HG03457 (cell line): ENCODE measurements at regions not wholly inside any gene's neighbourhood (a gene's known extent, or its start where the extent isn't known, plus 50 kb on each side); places are given as distances from the start of the nearest gene placed in this dataset.

ENCODE experiments used
- ATAC-seq: cut with Tn5 transposase; IDR thresholded peaks from one replicate; pipeline ENCODE4 v1.9.1; 2021; ENCODE audit warnings: moderate number of reproducible peaks; ENCODE audit not compliant: unreplicated experiment

GRCh38 chr1:37127254-37127748 lies 93.0 kb upstream of the GRIK3 start:
- ATAC-seq = no peak

GRCh38 chr1:37128091-37128490 lies 93.8 kb upstream of the GRIK3 start:
- ATAC-seq = no peak

- ATAC-seq = no peak
Observed at GRCh38 chr1:37130221-37130948, 96.1 kb upstream of the GRIK3 start.

- no peak for ATAC-seq
Observed at GRCh38 chr1:37131281-37131680, 97.0 kb upstream of the GRIK3 start.

DNA sequence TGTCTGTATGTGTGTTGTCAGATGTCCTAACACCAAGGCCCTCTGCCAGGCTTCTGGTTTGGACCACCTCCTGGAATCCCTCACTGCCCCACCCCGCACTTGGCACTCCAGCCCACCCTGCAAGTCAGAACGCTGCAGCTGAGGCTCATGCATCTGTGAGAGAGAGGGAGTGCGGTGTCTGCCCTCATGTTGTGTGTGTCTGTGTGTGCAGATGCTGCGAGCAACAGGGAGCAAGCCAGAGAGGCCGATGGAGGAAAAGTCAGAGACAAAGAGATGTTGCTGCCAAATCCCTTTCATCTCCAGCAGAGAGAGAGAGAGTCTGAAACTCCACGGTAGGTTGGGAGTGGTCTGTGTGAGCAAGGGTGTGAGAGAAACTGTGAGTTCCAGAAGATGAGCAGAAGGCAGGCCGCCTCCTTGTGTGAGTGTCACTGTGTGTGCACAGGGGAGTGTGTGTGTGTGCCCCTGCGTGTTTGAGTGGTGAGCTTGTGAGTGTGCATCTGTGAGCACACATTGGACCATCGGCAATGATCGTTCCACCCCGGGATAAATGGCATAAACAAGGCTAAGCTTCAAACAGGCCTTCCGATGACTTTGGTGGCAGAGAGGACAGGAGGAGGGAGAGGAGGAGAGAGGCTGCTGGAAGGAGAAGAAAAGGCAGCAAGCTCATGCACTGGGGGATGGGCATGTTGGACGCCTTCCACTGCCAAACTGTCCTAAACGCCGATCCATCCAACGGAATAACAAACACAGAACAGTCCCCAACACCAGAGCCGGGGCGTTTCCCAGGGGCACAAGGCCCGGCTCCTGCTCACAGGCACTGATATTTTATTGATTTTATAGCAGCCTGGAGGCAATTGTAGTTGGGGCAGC lies 99.2 kb upstream of the GRIK3 start:
- no peak for ATAC-seq

- no peak for ATAC-seq
Observed at GRCh38 chr1:37134599-37134998, 100.3 kb upstream of the GRIK3 start.

- no peak for ATAC-seq
Observed at GRCh38 chr1:37135032-37135431, 100.7 kb upstream of the GRIK3 start.

DNA sequence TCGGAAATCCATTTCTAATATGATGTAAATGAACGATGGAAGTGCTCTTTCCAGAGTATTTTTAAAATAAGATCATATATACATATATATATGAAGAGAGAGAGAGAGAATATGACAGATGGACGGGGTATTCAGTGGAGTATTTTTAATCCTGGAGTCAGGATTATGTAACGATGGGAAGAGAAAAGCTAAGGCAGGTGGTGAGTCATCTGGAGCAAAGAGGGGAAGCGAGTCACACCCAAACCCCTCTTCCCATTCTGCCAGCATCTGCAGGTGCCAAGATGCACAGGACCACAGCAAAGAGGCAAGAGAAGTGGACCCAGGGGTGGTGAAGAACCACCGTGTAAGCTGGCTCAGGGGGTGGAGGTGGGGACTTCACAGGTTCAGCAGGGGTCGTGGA lies 102.7 kb upstream of the GRIK3 start:
- no peak for ATAC-seq

DNA sequence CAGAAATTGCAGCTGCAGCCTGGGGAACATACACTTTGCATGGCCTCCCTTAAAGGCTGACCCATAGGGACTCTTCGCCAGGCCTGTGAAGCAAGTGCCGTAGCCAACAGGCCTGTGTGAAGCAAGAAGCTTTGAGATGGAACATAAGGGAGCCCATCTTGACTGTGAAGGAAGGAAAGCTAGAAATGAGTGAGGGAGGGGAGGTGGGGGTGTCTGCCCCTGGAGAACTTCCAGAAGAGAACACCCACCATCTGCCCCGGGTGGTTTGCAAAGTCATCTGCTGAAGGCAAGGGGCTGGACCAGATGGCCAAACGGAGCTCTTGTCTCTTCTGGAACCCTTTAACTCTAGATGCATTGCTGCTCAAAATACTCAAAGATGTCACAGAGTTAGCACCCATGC lies 103.3 kb upstream of the GRIK3 start:
- no peak for ATAC-seq

GRCh38 chr1:37143800-37144199 lies 109.5 kb upstream of the GRIK3 start:
- no peak for ATAC-seq

DNA sequence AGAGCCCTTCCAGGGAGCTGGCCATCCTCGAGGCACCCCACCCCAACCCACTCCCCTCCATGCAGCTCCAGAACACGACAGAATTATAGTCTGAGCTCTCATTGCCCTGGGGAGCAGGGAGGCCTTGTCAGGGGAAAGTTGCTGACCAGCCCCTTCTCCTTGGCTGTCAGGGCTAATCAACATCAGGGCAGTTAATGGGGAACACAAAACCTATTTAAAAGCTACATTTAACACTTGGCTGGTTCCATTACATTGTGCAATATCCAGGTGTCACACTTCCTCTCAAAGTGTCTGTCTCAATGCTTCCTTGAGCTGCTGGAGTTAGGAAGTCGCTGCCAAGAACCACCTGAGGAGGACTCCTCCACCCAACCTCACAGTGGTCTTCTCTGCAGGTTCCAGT lies 111.8 kb upstream of the GRIK3 start:
- no peak for ATAC-seq

DNA sequence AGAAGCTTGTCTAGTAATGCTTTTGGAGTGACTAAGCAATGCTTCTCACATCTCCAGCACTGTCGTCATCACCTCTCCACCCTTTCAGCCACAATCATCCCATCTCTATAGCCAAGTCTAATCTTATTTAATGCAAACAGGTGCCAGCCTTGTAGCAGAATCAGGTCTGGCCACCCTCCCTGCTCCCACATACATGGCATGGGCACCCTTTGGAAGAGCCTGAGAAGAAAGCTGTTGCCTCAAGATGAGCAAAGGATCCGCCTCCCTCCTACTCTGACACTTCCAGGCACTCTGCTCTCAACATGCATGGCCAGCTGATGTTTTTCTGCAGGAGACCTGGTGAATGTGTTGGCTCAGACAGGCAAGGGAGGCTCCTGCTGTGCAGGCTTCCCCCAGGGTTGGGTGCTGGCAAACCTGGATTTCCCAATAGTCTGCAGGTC lies 113.1 kb upstream of the GRIK3 start:
- ATAC-seq = no peak

GRCh38 chr1:37147906-37148305 lies 113.6 kb upstream of the GRIK3 start:
- no peak for ATAC-seq

- ATAC-seq = no peak
Observed at GRCh38 chr1:37148663-37149062, 114.3 kb upstream of the GRIK3 start.

- no peak for ATAC-seq
Observed at GRCh38 chr1:37149296-37149695, 115.0 kb upstream of the GRIK3 start.

DNA sequence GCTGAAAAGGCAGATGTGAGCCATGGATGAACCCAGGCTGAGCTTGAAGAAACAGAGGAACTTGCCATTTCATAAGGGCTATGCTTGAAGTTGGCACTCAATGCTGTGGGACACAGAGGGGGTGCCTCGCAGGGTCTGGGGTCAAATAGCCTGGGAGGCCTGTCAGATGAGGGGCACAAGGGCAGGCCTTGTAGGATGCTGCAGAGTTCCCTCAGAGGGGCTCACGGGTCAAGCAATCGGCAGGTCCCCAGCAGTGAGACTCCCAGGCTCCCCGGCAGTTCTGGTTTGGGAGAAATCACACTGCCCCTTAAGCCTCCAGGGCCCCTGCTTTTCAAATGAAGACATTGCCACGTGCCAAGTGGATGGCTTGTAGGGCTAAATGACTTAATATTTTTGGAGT lies 116.7 kb upstream of the GRIK3 start:
- no peak for ATAC-seq

- no peak for ATAC-seq
Observed at GRCh38 chr1:37151789-37152188, 117.5 kb upstream of the GRIK3 start.

- no peak for ATAC-seq
Observed at GRCh38 chr1:37152491-37152890, 118.2 kb upstream of the GRIK3 start.

DNA sequence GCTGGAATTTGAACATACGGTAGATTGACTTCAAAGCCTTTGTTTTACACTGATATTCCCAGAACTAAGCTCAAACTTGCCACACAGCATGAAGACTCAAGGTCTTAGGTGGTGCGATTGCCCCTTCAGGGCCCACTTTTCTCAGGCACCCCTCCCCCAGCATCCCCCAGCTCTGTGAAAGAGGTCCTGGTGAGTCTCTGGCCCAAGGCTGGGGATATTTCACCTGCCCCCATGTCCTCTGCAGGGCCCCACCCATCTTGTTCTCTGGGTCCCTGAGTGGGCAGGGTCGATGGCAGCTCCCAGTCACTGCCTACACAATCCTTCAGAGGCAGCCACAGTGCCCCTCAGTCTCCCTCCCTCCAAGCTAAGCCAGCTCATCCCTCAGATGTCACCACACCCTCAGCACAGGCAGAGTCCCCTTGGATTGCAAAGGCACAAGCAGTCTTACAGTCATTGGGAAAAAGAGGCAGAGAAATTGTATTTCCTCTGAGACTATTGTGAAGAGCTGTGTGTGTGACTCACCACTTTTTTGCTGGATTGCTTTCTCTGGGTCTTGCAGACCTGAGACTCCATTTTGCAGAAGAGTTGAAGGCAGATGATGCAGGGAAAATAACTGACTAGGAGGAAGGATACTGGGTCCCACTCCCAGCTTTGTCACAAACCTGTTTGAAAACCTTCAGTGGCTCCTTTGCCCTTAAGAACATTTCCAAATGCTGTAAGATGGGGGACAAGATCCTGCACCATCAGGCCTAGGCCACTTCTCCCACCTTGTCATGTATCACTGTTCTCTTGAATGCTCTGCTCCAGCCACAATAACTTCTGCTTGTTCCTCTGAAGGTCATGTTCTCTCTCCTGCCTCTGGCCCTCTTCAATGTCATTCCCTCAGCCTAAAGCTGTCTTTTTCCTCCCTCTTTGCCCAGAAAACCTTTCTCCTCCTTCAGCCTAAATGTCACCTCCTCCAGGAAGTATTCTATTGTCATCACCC lies 119.1 kb upstream of the GRIK3 start:
- ATAC-seq = no peak

DNA sequence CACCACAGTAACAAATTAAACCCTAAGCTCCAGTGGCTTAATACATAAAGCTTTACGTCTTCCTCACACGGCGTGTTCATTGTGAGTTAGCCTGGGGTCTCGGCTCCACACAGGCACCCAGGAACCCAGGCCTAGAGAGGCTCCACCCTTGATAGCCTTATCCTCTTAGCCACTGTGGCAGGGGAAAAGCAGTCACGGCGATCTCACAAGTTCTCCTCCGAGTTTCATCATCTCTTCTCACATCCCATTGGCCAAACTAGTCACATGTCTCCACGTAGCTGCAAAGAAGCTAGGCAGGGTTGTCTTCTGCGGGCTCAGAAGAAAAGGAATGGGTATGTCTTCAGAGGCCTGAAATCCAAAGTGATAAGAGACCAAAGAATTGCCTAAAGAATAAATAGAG lies 122.3 kb upstream of the GRIK3 start:
- no peak for ATAC-seq

DNA sequence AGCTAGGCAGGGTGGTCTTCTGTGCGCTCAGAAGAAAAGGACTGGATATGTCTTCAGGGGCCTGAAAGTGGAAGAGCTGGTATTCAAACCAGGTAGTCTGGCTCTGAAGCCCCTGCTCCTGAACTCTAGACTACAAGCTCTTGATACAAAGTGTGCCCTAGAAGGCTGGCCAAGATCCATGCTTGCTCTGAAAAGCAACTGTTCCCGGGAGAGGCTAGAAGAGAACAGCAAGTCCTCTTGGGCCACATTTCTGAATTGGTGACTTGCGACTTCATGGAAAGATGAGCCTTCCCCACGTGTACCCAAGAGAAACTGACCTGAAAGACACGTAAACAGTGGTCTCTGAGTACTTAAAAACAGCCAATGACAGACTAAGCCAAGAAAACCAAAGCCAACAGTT lies 123.3 kb upstream of the GRIK3 start:
- ATAC-seq = no peak
